ENCODE measurements at regions not wholly inside any gene's neighbourhood (a gene's known extent, or its start where the extent isn't known, plus 50 kb on each side); places are given as distances from the start of the nearest gene placed in this dataset.

DNA sequence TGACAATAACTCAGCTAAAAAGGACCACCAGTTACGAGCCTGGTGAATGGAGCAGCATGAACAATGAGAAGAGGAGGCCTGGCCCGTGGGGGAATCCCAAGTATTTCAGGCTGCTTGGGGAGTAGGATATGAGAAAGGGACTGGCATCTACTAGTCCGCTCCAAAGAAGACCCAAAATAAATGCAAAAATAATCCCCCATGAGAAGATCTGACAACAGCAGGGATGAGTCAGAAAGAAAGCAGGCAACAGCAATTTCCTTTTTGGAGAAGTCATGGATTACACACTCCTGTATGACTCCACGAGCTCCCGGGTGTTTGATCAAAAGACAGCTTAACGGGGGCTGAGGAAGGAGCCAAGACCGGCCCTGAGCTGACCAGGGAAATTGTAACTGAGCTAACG is 111.4 kb downstream of the SOX11 start:
- Mint-ChIP-seq H3K27me3 (ENCODE audit: low read depth) (no peaks in the 10 kb centered on the region), H3K36me3 (ENCODE audit: low read depth) (no peaks in the 10 kb centered on the region), H3K9me3 (peaks cover 4% of the 10 kb centered on the region), H3K4me3 (no peak overlapping the region), H3K4me1 (ENCODE audit: low read depth) (no peaks in the 10 kb centered on the region), H3K27ac (no peak overlapping the region)

DNA sequence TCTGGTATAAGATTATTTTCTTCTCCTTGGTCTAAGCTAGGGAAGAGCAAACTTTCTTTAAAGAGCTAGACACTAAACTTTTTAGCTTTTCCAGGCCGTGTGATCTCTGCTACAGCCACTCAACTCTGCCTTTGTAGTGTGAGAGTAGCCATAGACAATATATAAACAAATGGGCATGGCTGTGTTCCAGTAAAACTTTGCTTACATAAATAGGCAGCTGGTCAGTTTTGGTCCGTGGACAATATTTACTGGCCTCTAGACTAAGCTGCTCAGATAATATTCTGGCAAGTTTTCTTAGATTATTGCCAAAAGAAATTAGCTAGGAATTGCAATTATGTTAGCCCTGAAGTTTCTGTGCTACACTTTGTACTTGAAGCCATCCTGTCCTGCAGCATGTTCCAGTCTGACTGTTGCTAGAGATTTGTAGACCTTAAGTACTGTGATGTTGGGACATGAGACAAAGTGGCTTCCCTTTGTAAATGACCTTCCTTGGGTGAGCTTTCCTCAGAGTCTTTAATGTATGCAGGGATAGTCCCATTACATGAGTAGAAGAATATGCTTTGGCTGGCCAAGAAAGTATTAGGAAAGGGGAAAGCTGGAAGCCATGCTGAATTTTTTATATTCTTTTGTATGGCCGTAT is 126.9 kb downstream of the SOX11 start:
- H3K4me1 Mint-ChIP-seq (ENCODE audit: low read depth), result no peaks in the 10 kb centered on the region
- no peaks in the 10 kb centered on the region for H3K36me3 Mint-ChIP-seq (ENCODE audit: low read depth)
- peaks cover 4% of the 10 kb centered on the region for H3K9me3 Mint-ChIP-seq
- no peak overlapping the region for H3K4me3 Mint-ChIP-seq
- no peaks in the 10 kb centered on the region for H3K27me3 Mint-ChIP-seq (ENCODE audit: low read depth)
- H3K27ac Mint-ChIP-seq, result no peak overlapping the region

DNA sequence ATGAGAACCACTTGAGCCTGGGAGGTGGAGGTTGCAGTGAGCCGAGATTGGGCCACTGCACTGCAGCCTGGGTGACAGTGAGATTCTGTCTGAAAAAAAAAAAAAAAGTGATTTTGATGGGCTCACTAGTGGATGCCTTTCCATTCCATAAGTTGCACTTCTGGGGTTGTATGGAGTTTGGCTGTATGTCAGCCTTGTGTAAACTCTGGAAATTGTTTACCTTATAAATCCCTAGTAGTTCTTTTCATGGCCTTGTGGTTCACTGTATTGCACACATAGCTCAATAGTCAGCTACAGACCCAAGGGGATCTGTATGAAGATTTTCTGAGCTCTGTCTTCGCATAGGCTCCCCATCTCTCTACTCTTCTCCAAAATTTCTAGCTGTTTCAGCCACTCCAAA is 131.9 kb downstream of the SOX11 start:
- no peak overlapping the region for H3K4me3 Mint-ChIP-seq
- peaks cover 4% of the 10 kb centered on the region for H3K9me3 Mint-ChIP-seq
- no peaks in the 10 kb centered on the region for H3K27me3 Mint-ChIP-seq (ENCODE audit: low read depth)
- no peaks in the 10 kb centered on the region for H3K4me1 Mint-ChIP-seq (ENCODE audit: low read depth)
- no peak overlapping the region for H3K27ac Mint-ChIP-seq
- no peaks in the 10 kb centered on the region for H3K36me3 Mint-ChIP-seq (ENCODE audit: low read depth)

DNA sequence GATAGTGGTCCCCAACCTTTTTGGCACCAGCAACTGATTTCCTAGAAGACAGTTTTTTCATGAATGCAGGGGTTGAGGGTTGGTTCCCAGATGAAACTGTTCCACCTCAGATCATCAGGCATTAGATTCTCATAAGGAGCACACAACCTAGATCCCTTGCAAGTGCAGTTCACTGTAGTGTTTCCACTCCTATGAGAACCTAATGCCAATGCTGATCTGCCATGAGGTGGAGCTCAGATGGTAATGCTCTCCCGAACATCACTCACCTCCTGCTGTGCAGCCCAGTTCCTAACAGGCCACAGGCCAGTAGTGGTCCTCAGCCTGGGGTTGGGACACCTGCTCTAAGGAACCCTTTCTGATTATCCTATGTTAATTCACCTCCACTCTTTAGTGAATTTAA is 133.5 kb downstream of the SOX11 start:
- Mint-ChIP-seq H3K36me3 (ENCODE audit: low read depth) (no peaks in the 10 kb centered on the region), H3K9me3 (peaks cover 4% of the 10 kb centered on the region), H3K4me1 (ENCODE audit: low read depth) (no peaks in the 10 kb centered on the region), H3K4me3 (no peak overlapping the region), H3K27ac (no peak overlapping the region), H3K27me3 (ENCODE audit: low read depth) (no peaks in the 10 kb centered on the region)

DNA sequence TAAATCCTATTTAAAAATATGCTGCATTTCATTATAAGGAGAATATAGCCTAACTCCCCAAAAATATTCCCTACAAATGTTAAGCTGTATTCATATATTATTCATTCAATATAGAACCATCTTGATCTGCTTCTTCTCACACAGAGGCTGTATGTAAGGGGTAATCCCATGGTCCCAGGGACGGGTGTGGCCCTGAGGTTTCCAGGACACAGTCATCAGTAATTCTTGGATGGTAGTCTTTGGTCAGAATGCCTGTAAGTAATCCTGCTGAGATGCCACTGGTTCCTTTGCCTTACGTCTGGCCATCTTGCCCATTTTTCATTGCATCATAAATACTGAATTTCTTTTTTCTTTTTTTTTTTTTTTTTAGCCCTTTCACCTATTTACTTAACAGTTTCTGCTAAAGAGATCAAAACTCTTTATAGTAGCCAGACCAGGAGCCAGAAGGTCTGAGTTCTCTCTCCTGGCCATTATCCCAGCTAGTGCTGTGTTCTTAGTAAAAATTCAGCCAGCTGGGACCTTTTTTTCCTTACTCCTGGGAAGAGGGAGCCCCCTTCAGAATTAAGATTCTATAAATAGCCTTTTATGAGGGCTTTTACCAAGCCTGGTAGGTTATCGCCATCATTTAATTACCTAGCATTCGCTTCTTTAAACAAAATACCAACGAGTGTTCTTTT is 134.9 kb downstream of the SOX11 start:
- Mint-ChIP-seq H3K9me3 (peaks cover 4% of the 10 kb centered on the region), H3K27me3 (ENCODE audit: low read depth) (no peaks in the 10 kb centered on the region), H3K4me3 (no peak overlapping the region), H3K4me1 (ENCODE audit: low read depth) (no peaks in the 10 kb centered on the region), H3K27ac (no peak overlapping the region), H3K36me3 (ENCODE audit: low read depth) (no peaks in the 10 kb centered on the region)

DNA sequence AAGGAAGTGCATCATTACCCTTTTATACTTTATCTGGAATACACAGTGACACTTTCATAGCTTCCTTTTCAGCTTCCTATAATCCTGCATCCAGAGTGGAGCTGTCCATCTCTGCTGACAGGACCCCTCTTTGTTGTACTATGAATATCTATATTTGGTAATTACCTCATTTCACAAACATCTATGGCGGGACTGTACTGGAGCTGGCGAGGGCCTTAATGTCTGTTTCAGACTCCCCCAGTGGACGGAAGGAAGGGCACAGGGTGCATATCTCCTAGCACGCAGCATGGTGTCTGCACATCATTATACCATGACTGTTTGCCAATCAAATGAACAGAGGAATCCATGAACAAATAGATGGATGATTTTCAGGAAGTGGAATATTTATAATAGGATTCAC is 142.3 kb downstream of the SOX11 start:
- peaks cover 4% of the 10 kb centered on the region for H3K9me3 Mint-ChIP-seq
- H3K4me3 Mint-ChIP-seq, result no peak overlapping the region
- H3K27ac Mint-ChIP-seq, result no peak overlapping the region
- no peaks in the 10 kb centered on the region for H3K36me3 Mint-ChIP-seq (ENCODE audit: low read depth)
- no peaks in the 10 kb centered on the region for H3K4me1 Mint-ChIP-seq (ENCODE audit: low read depth)
- H3K27me3 Mint-ChIP-seq (ENCODE audit: low read depth), result no peaks in the 10 kb centered on the region

DNA sequence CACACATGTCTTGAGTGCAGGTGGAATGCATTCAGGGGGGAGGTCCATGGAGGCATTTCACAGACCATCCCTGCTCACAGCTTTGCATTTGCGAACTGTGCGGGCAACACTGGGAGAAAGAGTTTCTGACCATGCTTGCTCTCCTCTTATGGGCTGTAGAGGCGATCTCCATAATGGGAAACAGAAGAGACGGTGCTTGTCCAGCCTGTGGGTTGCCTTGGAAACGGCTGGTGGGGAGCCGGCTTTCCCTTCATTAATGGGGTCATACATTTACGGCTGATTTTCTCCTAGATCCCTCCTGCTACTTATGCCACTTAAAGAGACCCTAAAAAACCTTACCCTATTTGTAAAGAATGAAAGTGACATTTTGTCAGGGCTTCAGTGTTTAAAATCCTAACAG is 147.4 kb downstream of the SOX11 start:
- no peak overlapping the region for H3K4me3 Mint-ChIP-seq
- H3K27me3 Mint-ChIP-seq (ENCODE audit: low read depth), result no peaks in the 10 kb centered on the region
- no peak overlapping the region for H3K27ac Mint-ChIP-seq
- no peaks in the 10 kb centered on the region for H3K9me3 Mint-ChIP-seq
- no peaks in the 10 kb centered on the region for H3K36me3 Mint-ChIP-seq (ENCODE audit: low read depth)
- H3K4me1 Mint-ChIP-seq (ENCODE audit: low read depth), result no peaks in the 10 kb centered on the region

DNA sequence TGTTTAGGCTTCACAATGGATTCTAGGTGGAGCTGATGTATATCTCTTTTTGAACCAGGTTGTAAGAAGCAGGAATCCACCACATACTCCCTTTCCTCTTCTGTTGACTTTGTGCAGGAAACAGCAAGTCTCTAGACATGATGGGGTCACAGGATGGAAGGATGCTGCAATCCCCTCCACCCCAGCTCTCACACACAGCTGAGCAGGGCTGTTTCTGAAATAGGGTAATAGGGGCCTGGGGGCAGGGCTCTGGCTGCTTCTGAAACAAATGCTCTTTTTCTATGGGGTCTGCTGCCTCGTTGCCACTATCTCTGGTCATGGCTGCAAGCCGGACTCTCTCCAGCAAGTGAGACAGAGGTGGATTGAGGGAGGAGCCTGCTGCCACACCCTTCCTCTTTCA is 148.9 kb downstream of the SOX11 start:
- H3K27me3 Mint-ChIP-seq (ENCODE audit: low read depth), result no peaks in the 10 kb centered on the region
- H3K9me3 Mint-ChIP-seq, result no peaks in the 10 kb centered on the region
- H3K36me3 Mint-ChIP-seq (ENCODE audit: low read depth), result no peaks in the 10 kb centered on the region
- H3K4me3 Mint-ChIP-seq, result no peak overlapping the region
- no peak overlapping the region for H3K27ac Mint-ChIP-seq
- no peaks in the 10 kb centered on the region for H3K4me1 Mint-ChIP-seq (ENCODE audit: low read depth)

DNA sequence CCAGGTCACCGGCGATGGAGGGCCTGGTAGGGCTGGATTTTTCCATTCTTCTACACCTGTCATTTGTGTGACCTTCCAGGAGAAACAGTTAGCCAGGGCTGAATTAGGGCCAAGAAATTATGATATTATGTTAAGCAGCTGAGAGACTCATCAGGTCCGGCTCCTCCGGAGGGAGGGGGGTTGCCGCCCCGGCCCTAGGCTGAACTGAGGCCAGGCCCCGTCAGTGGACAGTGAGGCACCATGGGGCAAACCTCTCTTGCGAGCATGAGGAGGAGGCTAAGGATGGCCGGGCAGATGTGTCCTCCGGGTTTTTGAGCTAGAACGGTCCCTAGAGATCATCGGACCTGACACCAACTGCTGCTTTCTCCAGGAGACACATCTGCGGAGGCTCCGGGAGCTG is 150.1 kb downstream of the SOX11 start:
- Mint-ChIP-seq H3K4me3 (no peak overlapping the region), H3K4me1 (ENCODE audit: low read depth) (no peaks in the 10 kb centered on the region), H3K9me3 (no peaks in the 10 kb centered on the region), H3K36me3 (ENCODE audit: low read depth) (no peaks in the 10 kb centered on the region), H3K27ac (no peak overlapping the region), H3K27me3 (ENCODE audit: low read depth) (no peaks in the 10 kb centered on the region)

DNA sequence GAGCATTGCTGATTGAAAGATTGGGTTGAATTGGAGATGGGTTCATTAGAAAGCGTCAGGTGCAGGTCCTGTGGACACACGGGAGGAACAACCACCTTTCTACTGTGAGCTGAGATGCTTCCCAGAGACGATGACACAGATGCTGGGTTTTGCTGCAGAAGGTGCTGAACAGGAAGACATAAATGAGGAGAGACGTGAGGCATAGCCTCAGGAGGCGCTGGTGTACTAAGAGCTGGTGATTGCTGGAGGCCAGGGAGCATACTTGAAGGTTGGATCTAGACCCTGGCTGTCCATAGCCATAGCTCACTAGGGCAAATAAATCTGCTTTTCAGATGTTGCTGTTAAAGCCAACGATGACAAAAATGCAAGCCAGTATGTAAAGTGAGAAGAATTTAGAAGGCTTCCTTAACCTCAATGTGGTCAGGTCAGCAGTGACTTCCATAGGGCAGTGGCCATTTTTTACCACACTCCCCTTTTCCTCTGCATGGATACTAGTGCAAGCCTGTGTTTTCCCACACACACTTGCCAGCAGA is 153.7 kb downstream of the SOX11 start:
- H3K27ac Mint-ChIP-seq, result no peak overlapping the region
- no peaks in the 10 kb centered on the region for H3K36me3 Mint-ChIP-seq (ENCODE audit: low read depth)
- H3K4me3 Mint-ChIP-seq, result no peak overlapping the region
- H3K9me3 Mint-ChIP-seq, result no peaks in the 10 kb centered on the region
- H3K27me3 Mint-ChIP-seq (ENCODE audit: low read depth), result no peaks in the 10 kb centered on the region
- H3K4me1 Mint-ChIP-seq (ENCODE audit: low read depth), result no peaks in the 10 kb centered on the region

DNA sequence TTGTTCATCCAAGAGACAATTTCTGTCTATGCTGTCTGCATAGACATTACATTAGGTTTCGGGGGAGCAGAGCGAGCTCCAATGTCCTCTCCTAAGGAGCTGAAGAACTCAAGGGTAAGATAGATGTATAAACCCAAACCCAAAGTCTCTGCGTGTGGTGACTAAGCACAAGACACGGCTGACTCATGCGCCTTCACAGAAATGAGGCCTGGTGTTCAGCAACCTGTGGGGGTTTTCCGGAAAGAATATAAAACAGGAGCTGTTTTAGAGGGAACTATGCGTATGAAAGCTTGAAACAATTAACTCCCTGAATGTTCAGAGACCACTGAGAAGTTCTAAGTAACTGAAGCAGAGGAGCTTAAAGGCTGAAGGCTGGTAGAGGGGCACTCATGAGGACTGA is 154.7 kb downstream of the SOX11 start:
- H3K27ac Mint-ChIP-seq, result no peak overlapping the region
- H3K27me3 Mint-ChIP-seq (ENCODE audit: low read depth), result no peaks in the 10 kb centered on the region
- no peak overlapping the region for H3K4me3 Mint-ChIP-seq
- H3K9me3 Mint-ChIP-seq, result no peaks in the 10 kb centered on the region
- H3K36me3 Mint-ChIP-seq (ENCODE audit: low read depth), result no peaks in the 10 kb centered on the region
- no peaks in the 10 kb centered on the region for H3K4me1 Mint-ChIP-seq (ENCODE audit: low read depth)

DNA sequence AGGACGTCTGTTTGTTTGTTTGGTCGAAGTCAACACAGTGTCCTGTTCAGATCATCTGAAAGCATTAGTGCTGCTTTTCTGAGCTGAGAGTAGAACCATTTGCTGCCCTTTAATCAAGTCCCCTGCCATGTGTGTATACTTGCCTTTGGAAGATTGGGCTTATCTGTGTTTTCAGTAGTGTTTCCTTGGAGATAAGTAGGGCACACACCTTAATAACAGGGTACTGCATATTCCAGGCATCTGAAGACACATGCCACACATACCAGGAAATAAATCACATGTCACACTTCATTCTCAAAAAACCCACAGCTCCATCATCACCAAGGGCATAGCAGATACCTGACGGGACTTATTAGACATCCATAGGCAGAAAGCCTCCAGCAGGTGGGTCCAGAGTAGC is 157.4 kb downstream of the SOX11 start:
- Mint-ChIP-seq H3K4me3 (no peak overlapping the region), H3K9me3 (no peaks in the 10 kb centered on the region), H3K36me3 (ENCODE audit: low read depth) (no peaks in the 10 kb centered on the region), H3K27ac (no peak overlapping the region), H3K4me1 (ENCODE audit: low read depth) (no peaks in the 10 kb centered on the region), H3K27me3 (ENCODE audit: low read depth) (no peaks in the 10 kb centered on the region)

DNA sequence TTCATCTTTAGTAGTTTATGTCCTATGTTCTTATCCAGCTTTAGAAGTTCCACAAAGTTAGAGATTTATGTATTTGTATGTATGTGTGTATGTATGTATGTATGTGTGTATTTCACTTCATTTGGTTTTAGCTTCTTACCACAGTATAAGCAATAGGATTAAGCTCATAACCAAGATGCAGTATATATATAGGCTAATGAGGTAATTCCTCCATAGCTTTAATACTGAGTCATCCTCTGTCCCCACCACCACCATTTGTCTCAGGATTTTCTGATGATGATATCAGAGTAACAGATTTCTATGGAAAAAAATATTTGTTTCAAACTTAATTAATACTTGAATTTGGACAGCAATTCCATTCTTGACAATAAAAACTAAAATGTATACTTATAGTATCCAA is 159.2 kb downstream of the SOX11 start:
- Mint-ChIP-seq H3K4me1 (ENCODE audit: low read depth) (no peaks in the 10 kb centered on the region), H3K27ac (no peak overlapping the region), H3K36me3 (ENCODE audit: low read depth) (no peaks in the 10 kb centered on the region), H3K9me3 (no peaks in the 10 kb centered on the region), H3K4me3 (no peak overlapping the region), H3K27me3 (ENCODE audit: low read depth) (no peaks in the 10 kb centered on the region)

DNA sequence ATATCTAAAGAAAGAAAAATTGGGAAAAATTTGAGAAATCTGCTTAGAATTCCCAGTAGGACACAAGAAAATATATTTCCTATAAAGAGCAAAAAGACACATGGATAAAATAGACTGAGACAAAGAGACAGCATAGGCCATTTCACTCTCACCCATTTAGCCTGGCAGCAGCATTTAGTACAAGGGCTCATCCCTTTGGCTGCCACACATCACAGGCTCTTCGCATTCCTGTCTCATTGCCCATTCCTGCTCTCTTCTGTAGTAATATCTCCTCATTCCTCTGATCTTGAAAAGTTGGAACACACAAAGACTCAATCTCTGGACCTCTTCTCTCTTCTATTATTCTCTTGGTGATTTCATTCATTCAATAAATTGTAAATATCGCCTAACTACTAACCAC is 162.6 kb downstream of the SOX11 start:
- Mint-ChIP-seq H3K4me3 (no peak overlapping the region), H3K4me1 (ENCODE audit: low read depth) (no peaks in the 10 kb centered on the region), H3K27me3 (ENCODE audit: low read depth) (no peaks in the 10 kb centered on the region), H3K36me3 (ENCODE audit: low read depth) (no peaks in the 10 kb centered on the region), H3K9me3 (no peaks in the 10 kb centered on the region), H3K27ac (no peak overlapping the region)

DNA sequence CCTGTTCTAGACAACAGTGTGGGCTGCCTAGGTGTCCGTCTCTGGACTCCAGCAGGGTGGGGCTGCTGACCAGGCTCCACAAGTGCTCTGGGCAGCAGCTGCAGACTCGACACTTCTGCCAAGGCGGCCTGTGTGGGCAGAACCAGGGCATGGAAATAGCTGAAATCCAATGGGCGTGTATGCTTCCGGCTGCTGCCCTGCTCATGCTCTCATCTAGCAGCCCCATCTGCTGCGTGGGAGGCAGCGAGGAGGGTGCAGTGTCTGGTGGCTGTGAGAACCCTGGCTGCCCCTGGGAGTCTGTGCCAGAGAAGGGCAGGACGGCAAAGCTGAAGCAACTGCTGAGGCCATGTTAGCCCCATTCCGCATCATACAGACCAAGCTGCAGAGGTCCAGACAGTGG is 174.9 kb downstream of the SOX11 start:
- H3K4me3 Mint-ChIP-seq, result no peak overlapping the region
- no peaks in the 10 kb centered on the region for H3K36me3 Mint-ChIP-seq (ENCODE audit: low read depth)
- H3K4me1 Mint-ChIP-seq (ENCODE audit: low read depth), result no peaks in the 10 kb centered on the region
- no peak overlapping the region for H3K27ac Mint-ChIP-seq
- H3K9me3 Mint-ChIP-seq, result peaks cover 3% of the 10 kb centered on the region
- H3K27me3 Mint-ChIP-seq (ENCODE audit: low read depth), result no peaks in the 10 kb centered on the region
